Endothelial cell of umbilical vein (primary cell): ENCODE measurements at regions not wholly inside any gene's neighbourhood (a gene's known extent, or its start where the extent isn't known, plus 50 kb on each side); places are given as distances from the start of the nearest gene placed in this dataset.

ENCODE experiments used
- CTCF ChIP-seq, 2 donors: IDR thresholded peaks; 1 replicate in 1 of 2; 2 replicates in 1 of 2; pipeline ENCODE4 v1.5.1; 2011; ENCODE audit warnings: low read length in 2 of 2, mild to moderate bottlenecking in 2 of 2, moderate library complexity in 2 of 2, control low read depth in 1 of 2, inconsistent platforms in 1 of 2, low read depth in 1 of 2; ENCODE audit not compliant: insufficient read depth in 1 of 2; ENCODE audit errors: extremely low read depth in 1 of 2
- EZH2 ChIP-seq: IDR thresholded peaks from 2 replicates; pipeline ENCODE4 v1.6.1; 2012; ENCODE audit warnings: borderline replicate concordance, low read depth, mild to moderate bottlenecking, moderate library complexity, low read length, inconsistent platforms; ENCODE audit not compliant: severe bottlenecking
- JUN ChIP-seq: IDR thresholded peaks from 2 replicates; pipeline ENCODE4 v1.6.1; 2011; ENCODE audit warnings: borderline replicate concordance, low read depth; ENCODE audit not compliant: insufficient read length, insufficient read depth
- MAX ChIP-seq: IDR thresholded peaks from 2 replicates; pipeline ENCODE4 v1.6.1; 2011; ENCODE audit not compliant: insufficient read depth, insufficient read length
- MYC ChIP-seq: IDR thresholded peaks from one replicate; pipeline ENCODE4 v1.6.1; 2011; ENCODE audit warnings: mild to moderate bottlenecking, low read depth, low read length
- POLR2A ChIP-seq: IDR thresholded peaks from 2 replicates; pipeline ENCODE4 v1.6.1; 2012; ENCODE audit warnings: low read depth, mild to moderate bottlenecking, control low read depth, low read length
- POLR2AphosphoS5 ChIP-seq: IDR thresholded peaks from 2 replicates; pipeline ENCODE4 v1.6.1; 2012; ENCODE audit warnings: low read depth, mild to moderate bottlenecking, control low read depth, low read length, moderate library complexity; ENCODE audit not compliant: insufficient read depth

- no peak for TF ChIP-seq CTCF (IDR thresholded peaks at IDR 0.05; ENCODE audit: extremely low read depth in 1 of 2, insufficient read depth in 1 of 2, low read depth in 1 of 2, low read length in 2 of 2)
- TF ChIP-seq POLR2AphosphoS5, result no peak
- no peak for TF ChIP-seq POLR2A
- TF ChIP-seq EZH2, result no peak
- TF ChIP-seq MYC, result no peak
- no peak for TF ChIP-seq JUN
- TF ChIP-seq MAX, result no peak
These were observed 1431.4 kb downstream of the BRD1 start for GRCh38 chr22:48396091-48396784.
